ENCODE measurements at regions not wholly inside any gene's neighbourhood (a gene's known extent, or its start where the extent isn't known, plus 50 kb on each side); places are given as distances from the start of the nearest gene placed in this dataset.
"Not testable (repeated sequence)": the region's sequence is repeated elsewhere in the genome, so short reads cannot be mapped to it uniquely, and the experiment has no call there.

DNA sequence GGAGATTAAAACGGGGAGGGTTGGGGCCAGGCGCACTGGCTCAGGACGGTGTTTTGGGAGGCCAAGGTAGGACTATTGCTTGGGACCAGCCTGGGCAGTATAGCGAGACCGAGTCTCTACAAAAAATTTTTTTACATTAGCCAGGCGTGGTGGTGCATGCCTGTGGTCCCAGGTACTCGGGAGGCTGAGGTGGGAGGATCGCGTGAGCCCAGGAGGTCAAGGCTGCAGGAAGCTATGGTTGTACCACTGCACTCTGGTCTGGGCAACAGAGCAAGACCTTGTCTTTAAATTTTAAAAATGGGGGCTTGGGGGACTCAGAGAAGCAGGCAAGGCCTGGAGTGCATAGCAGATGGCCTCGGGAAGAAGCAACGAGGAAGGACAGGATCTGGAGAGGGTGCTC lies 436.7 kb upstream of the ZNF722 start:
- peaks cover 0 to 58% of the 10 kb centered on the region in 2 donors for H3K9me3 ChIP-seq (replicated peaks in 1 of 2; ENCODE audit: control insufficient read depth in 1 of 2, insufficient read depth in 1 of 2, low read length in 2 of 2)
- H4K20me1 ChIP-seq (ENCODE audit: insufficient read depth, low read length); H3K4me2 ChIP-seq (replicated peaks; ENCODE audit: extremely low read depth, low read length, poor library complexity, severe bottlenecking); H3K27me3 Mint-ChIP-seq (ENCODE audit: low read depth in 3 of 3); H3K27ac ChIP-seq (ENCODE audit: low read depth in 1 of 2, low read length in 2 of 2); H3K4me3 Mint-ChIP-seq; intact Hi-C loops (cut with micrococcal nuclease); DNase-seq; H3K27ac Mint-ChIP-seq; H3K4me3 ChIP-seq (replicated peaks in 1 of 3; ENCODE audit: low read depth in 2 of 3, low read length in 3 of 3); H3K79me2 ChIP-seq (ENCODE audit: insufficient read depth, low read length); H3K9ac ChIP-seq (ENCODE audit: insufficient read depth, low read length, poor library complexity, severe bottlenecking); H3K36me3 Mint-ChIP-seq; H3K36me3 ChIP-seq (replicated peaks in 1 of 2; ENCODE audit: control insufficient read depth in 1 of 2, insufficient read depth in 2 of 2, low read length in 2 of 2); H3K4me1 Mint-ChIP-seq; H3K4me1 ChIP-seq (ENCODE audit: control insufficient read depth in 1 of 2, insufficient read depth in 2 of 2, low read length in 2 of 2); H2AFZ ChIP-seq (ENCODE audit: insufficient read depth, low read depth, low read length, poor library complexity, severe bottlenecking); H3K27me3 ChIP-seq (ENCODE audit: control insufficient read depth in 2 of 2, insufficient read depth in 2 of 2, low read length in 2 of 2): not testable (repeated sequence)
- H3K9me3 Mint-ChIP-seq, result peaks cover 11 to 55% (median 37%) of the 10 kb centered on the region in 7 donors
- WGBS (ENCODE audit: insufficient coverage), result no CpG with 5 or more reads among the region's 11 CpGs

DNA sequence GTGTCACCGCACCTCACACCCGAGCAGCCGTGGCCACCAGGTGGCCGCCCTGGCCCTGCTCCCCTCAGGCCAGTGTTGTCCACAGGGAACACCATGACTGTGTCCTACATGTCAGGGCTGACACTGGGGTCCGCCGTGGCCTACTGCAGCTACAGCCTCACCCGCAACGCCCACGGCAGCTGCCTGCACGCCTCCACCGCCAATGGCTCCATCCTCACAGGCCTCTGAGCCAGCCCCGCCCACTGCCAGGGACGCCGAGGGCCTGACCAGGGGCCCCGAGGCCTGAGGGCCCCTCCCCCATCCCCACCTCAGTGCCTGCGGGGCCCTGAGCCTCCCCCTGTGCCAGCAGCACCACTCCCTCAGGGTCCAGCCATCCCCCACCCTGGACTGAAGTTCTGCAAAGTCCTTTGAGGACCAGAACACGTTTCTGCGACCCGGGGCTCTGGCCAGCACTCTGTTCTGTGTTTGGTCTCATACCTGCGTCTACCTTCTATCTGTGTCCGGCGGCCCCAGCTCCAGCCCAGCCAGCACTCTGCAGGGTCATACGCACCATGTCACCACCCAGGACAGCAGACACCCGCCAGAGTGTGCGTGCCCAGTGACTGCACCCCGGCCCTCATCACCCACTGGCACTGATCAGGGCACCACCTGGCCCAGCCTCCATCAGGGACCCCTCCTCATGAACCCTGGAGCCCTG lies 436.1 kb upstream of the ZNF722 start:
- H3K4me2 ChIP-seq (replicated peaks; ENCODE audit: extremely low read depth, low read length, poor library complexity, severe bottlenecking); H3K4me3 ChIP-seq (replicated peaks in 1 of 3; ENCODE audit: low read depth in 2 of 3, low read length in 3 of 3); H2AFZ ChIP-seq (ENCODE audit: insufficient read depth, low read depth, low read length, poor library complexity, severe bottlenecking); H4K20me1 ChIP-seq (ENCODE audit: insufficient read depth, low read length); H3K36me3 Mint-ChIP-seq; H3K4me1 Mint-ChIP-seq; H3K27me3 Mint-ChIP-seq (ENCODE audit: low read depth in 3 of 3); H3K9ac ChIP-seq (ENCODE audit: insufficient read depth, low read length, poor library complexity, severe bottlenecking); H3K27ac ChIP-seq (ENCODE audit: low read depth in 1 of 2, low read length in 2 of 2); H3K79me2 ChIP-seq (ENCODE audit: insufficient read depth, low read length); H3K27me3 ChIP-seq (ENCODE audit: control insufficient read depth in 2 of 2, insufficient read depth in 2 of 2, low read length in 2 of 2); H3K36me3 ChIP-seq (replicated peaks in 1 of 2; ENCODE audit: control insufficient read depth in 1 of 2, insufficient read depth in 2 of 2, low read length in 2 of 2); H3K4me3 Mint-ChIP-seq; H3K4me1 ChIP-seq (ENCODE audit: control insufficient read depth in 1 of 2, insufficient read depth in 2 of 2, low read length in 2 of 2); intact Hi-C loops (cut with micrococcal nuclease); H3K27ac Mint-ChIP-seq: not testable (repeated sequence)
- peak in 1 of 3 donors; percentile 0 for DNase-seq
- no CpG with 5 or more reads among the region's 26 CpGs for WGBS (ENCODE audit: insufficient coverage)
- H3K9me3 Mint-ChIP-seq, result peaks cover 13 to 59% (median 39%) of the 10 kb centered on the region in 7 donors
- peaks cover 2 to 64% of the 10 kb centered on the region in 2 donors for H3K9me3 ChIP-seq (replicated peaks in 1 of 2; ENCODE audit: control insufficient read depth in 1 of 2, insufficient read depth in 1 of 2, low read length in 2 of 2)

DNA sequence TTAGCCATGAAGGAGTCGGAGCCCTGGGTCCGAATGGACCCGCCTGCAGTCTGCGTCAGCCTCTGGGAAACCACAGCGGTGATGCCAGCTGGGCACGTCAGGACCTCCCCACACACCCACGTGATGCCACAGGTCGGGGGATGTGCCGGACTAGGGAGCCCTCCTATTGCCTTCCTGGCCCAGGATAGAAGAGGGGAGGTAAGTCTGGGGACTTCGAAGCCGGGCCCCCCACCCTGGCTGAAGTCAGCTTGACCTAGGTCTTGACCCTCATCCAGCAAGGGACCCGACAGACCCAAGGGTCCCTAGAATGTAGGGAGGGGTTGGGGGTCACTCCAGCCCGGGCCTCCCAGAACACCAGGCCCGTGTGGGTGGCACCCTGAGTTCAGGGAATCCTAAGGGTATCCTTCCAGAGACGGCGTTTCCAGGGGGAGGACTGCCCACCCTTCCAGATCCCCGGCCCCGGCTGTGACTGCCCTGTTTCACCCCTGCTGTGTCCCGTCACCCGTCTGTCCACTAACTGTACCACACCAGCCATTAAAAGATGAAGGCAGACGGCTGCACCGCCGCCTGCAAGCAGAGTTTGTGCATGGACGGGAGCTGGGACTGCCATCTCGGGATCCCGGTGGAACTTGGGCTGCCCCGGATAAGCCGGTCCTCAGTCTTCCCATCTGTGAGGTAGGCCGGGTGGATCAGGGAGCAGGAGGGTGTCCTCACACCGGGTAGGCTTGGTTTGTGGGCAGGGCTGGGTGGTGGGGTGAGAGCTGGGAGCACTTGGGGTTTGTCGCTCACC lies 435.3 kb upstream of the ZNF722 start:
- intact Hi-C loops (cut with micrococcal nuclease); H3K4me1 Mint-ChIP-seq; H2AFZ ChIP-seq (ENCODE audit: insufficient read depth, low read depth, low read length, poor library complexity, severe bottlenecking); H3K27me3 ChIP-seq (ENCODE audit: control insufficient read depth in 2 of 2, insufficient read depth in 2 of 2, low read length in 2 of 2); H3K36me3 Mint-ChIP-seq; H3K4me1 ChIP-seq (ENCODE audit: control insufficient read depth in 1 of 2, insufficient read depth in 2 of 2, low read length in 2 of 2); H3K4me3 Mint-ChIP-seq; H3K79me2 ChIP-seq (ENCODE audit: insufficient read depth, low read length); H3K4me3 ChIP-seq (replicated peaks in 1 of 3; ENCODE audit: low read depth in 2 of 3, low read length in 3 of 3); H4K20me1 ChIP-seq (ENCODE audit: insufficient read depth, low read length); H3K27me3 Mint-ChIP-seq (ENCODE audit: low read depth in 3 of 3); H3K36me3 ChIP-seq (replicated peaks in 1 of 2; ENCODE audit: control insufficient read depth in 1 of 2, insufficient read depth in 2 of 2, low read length in 2 of 2); H3K9ac ChIP-seq (ENCODE audit: insufficient read depth, low read length, poor library complexity, severe bottlenecking); H3K4me2 ChIP-seq (replicated peaks; ENCODE audit: extremely low read depth, low read length, poor library complexity, severe bottlenecking); H3K27ac Mint-ChIP-seq; H3K27ac ChIP-seq (ENCODE audit: low read depth in 1 of 2, low read length in 2 of 2): not testable (repeated sequence)
- 100% methylated on average over 1 of the region's 31 CpGs for WGBS (ENCODE audit: insufficient coverage)
- H3K9me3 Mint-ChIP-seq, result peaks cover 21 to 64% (median 44%) of the 10 kb centered on the region in 7 donors
- peak in 1 of 3 donors; percentile 0 for DNase-seq
- H3K9me3 ChIP-seq (replicated peaks in 1 of 2; ENCODE audit: control insufficient read depth in 1 of 2, insufficient read depth in 1 of 2, low read length in 2 of 2), result peaks cover 6 to 65% of the 10 kb centered on the region in 2 donors

DNA sequence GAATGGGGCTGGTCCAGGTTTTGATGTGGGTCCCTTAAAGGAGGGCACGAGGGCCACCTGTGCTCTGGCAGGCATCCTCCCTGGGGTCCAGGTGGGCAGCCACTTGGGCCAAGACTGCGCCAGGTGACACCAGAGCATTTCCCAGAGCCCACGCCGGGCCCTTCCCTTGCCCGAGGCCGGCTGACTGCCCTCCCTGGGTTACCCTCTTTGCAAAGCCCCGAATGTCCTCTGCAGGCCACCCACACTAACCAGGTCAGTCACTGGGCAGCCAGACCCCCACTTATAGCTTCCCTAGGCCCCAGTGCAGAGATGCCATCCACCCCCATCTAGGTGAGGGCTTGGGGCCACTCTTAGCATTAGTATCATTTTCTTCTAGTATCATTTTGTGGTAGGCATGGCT lies 433.8 kb upstream of the ZNF722 start:
- H3K27ac Mint-ChIP-seq; H3K4me2 ChIP-seq (replicated peaks; ENCODE audit: extremely low read depth, low read length, poor library complexity, severe bottlenecking); DNase-seq; H3K4me3 ChIP-seq (replicated peaks in 1 of 3; ENCODE audit: low read depth in 2 of 3, low read length in 3 of 3); H3K27me3 Mint-ChIP-seq (ENCODE audit: low read depth in 3 of 3); H2AFZ ChIP-seq (ENCODE audit: insufficient read depth, low read depth, low read length, poor library complexity, severe bottlenecking); H3K36me3 Mint-ChIP-seq; intact Hi-C loops (cut with micrococcal nuclease); H3K36me3 ChIP-seq (replicated peaks in 1 of 2; ENCODE audit: control insufficient read depth in 1 of 2, insufficient read depth in 2 of 2, low read length in 2 of 2); H3K9ac ChIP-seq (ENCODE audit: insufficient read depth, low read length, poor library complexity, severe bottlenecking); H3K4me3 Mint-ChIP-seq; H3K4me1 ChIP-seq (ENCODE audit: control insufficient read depth in 1 of 2, insufficient read depth in 2 of 2, low read length in 2 of 2); H3K27ac ChIP-seq (ENCODE audit: low read depth in 1 of 2, low read length in 2 of 2); H3K4me1 Mint-ChIP-seq; H3K27me3 ChIP-seq (ENCODE audit: control insufficient read depth in 2 of 2, insufficient read depth in 2 of 2, low read length in 2 of 2); H3K79me2 ChIP-seq (ENCODE audit: insufficient read depth, low read length); H4K20me1 ChIP-seq (ENCODE audit: insufficient read depth, low read length): not testable (repeated sequence)
- 60% methylated on average over 1 of the region's 7 CpGs for whole genome bisulfite sequencing (ENCODE audit: insufficient coverage)
- H3K9me3 ChIP-seq (replicated peaks in 1 of 2; ENCODE audit: control insufficient read depth in 1 of 2, insufficient read depth in 1 of 2, low read length in 2 of 2), result peaks cover 11 to 66% of the 10 kb centered on the region in 2 donors
- H3K9me3 Mint-ChIP-seq, result peaks cover 21 to 66% (median 40%) of the 10 kb centered on the region in 7 donors
